Gastrocnemius medialis (tissue), 4 donors: ENCODE measurements at regions not wholly inside any gene's neighbourhood (a gene's known extent, or its start where the extent isn't known, plus 50 kb on each side); places are given as distances from the start of the nearest gene placed in this dataset.

Experiments
- POLR2A ChIP-seq, 2 donors: fragments of 450-650 bp; IDR thresholded peaks; one replicate each; pipeline ENCODE4 v1.6.1; 2017; ENCODE audit warnings: antibody characterized with exemption in 2 of 2, mild to moderate bottlenecking in 2 of 2, moderate library complexity in 2 of 2
- TF ChIP-seq, protein P1 (sequence below), 5 experiments: fragments of 450-650 bp in 3 of 5; fragments of 200-600 bp in 2 of 5; sonication (generic) in 2 of 5; IDR thresholded peaks in 4 of 5; conservative IDR thresholded peaks in 1 of 5; 1 replicate in 4 of 5; 2 replicates in 1 of 5; pipeline ENCODE4 v1.5.1; 2016 to 2019; ENCODE audit warnings: antibody characterized with exemption in 5 of 5, mild to moderate bottlenecking in 3 of 5, moderate library complexity in 3 of 5

DNA sequence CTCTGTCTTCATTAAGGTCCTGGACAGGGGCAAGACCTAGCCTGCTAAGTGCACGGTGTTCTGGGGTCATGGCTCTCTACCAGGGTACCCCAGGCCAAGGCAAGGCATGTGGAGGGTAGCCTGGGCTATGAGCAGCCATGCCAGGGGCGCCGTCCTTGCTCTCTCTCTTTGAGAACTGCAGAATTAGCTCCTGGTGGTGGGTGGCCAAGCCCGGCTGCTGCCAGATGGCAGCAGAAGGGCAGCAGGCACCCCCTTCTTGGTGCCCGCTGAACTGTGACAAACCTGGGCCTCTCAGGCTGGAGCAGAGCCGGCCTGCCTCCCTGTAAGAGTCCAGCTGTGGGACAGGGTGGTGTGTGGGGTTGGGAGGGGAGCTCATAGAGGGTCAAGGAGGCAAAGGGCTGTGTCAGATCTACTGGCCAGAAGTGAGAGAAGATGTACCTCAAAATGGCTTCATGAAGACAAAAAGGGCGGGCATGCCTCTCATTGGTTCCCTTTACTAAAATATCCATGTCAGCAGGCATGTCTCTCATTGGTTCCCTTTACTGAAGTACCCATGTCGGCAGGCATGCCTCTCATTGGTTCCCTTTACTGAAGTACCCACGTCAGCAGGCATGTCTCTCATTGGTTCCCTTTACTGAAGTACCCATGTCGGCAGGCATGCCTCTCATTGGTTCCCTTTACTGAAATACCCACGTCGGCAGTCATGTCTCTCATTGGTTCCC, 81.7 kb upstream of the SDK2 start:
- TF ChIP-seq POLR2A (IDR thresholded peaks at IDR 0.05): no peak
- TF ChIP-seq, protein P1, sequence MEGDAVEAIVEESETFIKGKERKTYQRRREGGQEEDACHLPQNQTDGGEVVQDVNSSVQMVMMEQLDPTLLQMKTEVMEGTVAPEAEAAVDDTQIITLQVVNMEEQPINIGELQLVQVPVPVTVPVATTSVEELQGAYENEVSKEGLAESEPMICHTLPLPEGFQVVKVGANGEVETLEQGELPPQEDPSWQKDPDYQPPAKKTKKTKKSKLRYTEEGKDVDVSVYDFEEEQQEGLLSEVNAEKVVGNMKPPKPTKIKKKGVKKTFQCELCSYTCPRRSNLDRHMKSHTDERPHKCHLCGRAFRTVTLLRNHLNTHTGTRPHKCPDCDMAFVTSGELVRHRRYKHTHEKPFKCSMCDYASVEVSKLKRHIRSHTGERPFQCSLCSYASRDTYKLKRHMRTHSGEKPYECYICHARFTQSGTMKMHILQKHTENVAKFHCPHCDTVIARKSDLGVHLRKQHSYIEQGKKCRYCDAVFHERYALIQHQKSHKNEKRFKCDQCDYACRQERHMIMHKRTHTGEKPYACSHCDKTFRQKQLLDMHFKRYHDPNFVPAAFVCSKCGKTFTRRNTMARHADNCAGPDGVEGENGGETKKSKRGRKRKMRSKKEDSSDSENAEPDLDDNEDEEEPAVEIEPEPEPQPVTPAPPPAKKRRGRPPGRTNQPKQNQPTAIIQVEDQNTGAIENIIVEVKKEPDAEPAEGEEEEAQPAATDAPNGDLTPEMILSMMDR (IDR thresholded peaks at IDR 0.05 in 4 of 5, conservative IDR thresholded peaks at IDR 0.05 in 1 of 5): no peak
